HEK293T (cell line): ENCODE measurements at regions not wholly inside any gene's neighbourhood (a gene's known extent, or its start where the extent isn't known, plus 50 kb on each side); places are given as distances from the start of the nearest gene placed in this dataset.
"Not testable (repeated sequence)": the region's sequence is repeated elsewhere in the genome, so short reads cannot be mapped to it uniquely, and the experiment has no call there.

Experiments used
- BHLHE40 ChIP-seq: fragments of 450-650 bp; IDR thresholded peaks from 2 replicates; pipeline ENCODE4 v1.6.1; 2016; ENCODE audit warnings: mild to moderate bottlenecking, moderate library complexity, borderline replicate concordance
- ELF4 ChIP-seq: fragments of 450-650 bp; IDR thresholded peaks from 2 replicates; pipeline ENCODE4 v1.6.1; 2017; ENCODE audit warnings: antibody characterized with exemption
- FOXA1 ChIP-seq: fragments of 450-650 bp; IDR thresholded peaks from 2 replicates; pipeline ENCODE4 v1.6.1; 2016; ENCODE audit warnings: mild to moderate bottlenecking
- FOXM1 ChIP-seq: fragments of 450-650 bp; IDR thresholded peaks from 2 replicates; pipeline ENCODE4 v1.6.1; 2017; ENCODE audit warnings: mild to moderate bottlenecking, borderline replicate concordance
- LEF1 ChIP-seq: fragments of 450-650 bp; IDR thresholded peaks from 2 replicates; pipeline ENCODE4 v1.6.1; 2017; ENCODE audit warnings: mild to moderate bottlenecking, borderline replicate concordance
- PKNOX1 ChIP-seq: fragments of 450-650 bp; IDR thresholded peaks from 2 replicates; pipeline ENCODE4 v1.6.1; 2016
- SUZ12 ChIP-seq: fragments of 450-650 bp; IDR thresholded peaks from 2 replicates; pipeline ENCODE4 v1.6.1; 2016; ENCODE audit warnings: mild to moderate bottlenecking
- TARDBP ChIP-seq: fragments of 450-650 bp; IDR thresholded peaks from 2 replicates; pipeline ENCODE4 v1.6.1; 2016
- ZNF384 ChIP-seq: fragments of 450-650 bp; IDR thresholded peaks from 2 replicates; pipeline ENCODE4 v1.6.1; 2016

- TF ChIP-seq TARDBP, ELF4, FOXM1, ZNF384, BHLHE40, LEF1, FOXA1, SUZ12, PKNOX1: not testable (repeated sequence)
These were observed 51.0 kb upstream of the GSC start for GRCh38 chr14:94820932-94821331.
